Retinal pigment epithelial cell (primary cell): ENCODE measurements at regions not wholly inside any gene's neighbourhood (a gene's known extent, or its start where the extent isn't known, plus 50 kb on each side); places are given as distances from the start of the nearest gene placed in this dataset.

Experiments used
- DNase-seq: peaks from one replicate; pipeline ENCODE4 v3.0.0-alpha.2; 2010; ENCODE audit warnings: low read depth
- H3K4me3 ChIP-seq: 2 replicates; pipeline ENCODE4 v1.5.1; 2011; ENCODE audit warnings: mild to moderate bottlenecking, low read length, control low read depth, moderate library complexity
- CTCF ChIP-seq: conservative IDR thresholded peaks from 2 replicates; pipeline ENCODE4 v1.5.1; 2011; ENCODE audit warnings: low read depth, low read length, control low read depth, inconsistent platforms

GRCh38 chr6:99768166-99768565 lies 161.5 kb downstream of the PRDM13 start:
- H3K4me3 ChIP-seq, result no peak overlapping the region
- TF ChIP-seq CTCF, result no peak
- DNase-seq, result no peak

- no peak for TF ChIP-seq CTCF
- DNase-seq, result no peak
- H3K4me3 ChIP-seq, result no peak overlapping the region
Measured at GRCh38 chr6:99779631-99780555, 173.3 kb downstream of the PRDM13 start.

- DNase-seq, result no peak
- H3K4me3 ChIP-seq, result no peak overlapping the region
- TF ChIP-seq CTCF, result no peak
Measured at GRCh38 chr6:99780556-99780885, 173.9 kb downstream of the PRDM13 start.

- no peak overlapping the region for H3K4me3 ChIP-seq
- DNase-seq, result no peak
- TF ChIP-seq CTCF, result no peak
Measured at GRCh38 chr6:99789767-99790166, 183.1 kb downstream of the PRDM13 start.

GRCh38 chr6:99790679-99791078 lies 184.0 kb downstream of the PRDM13 start:
- TF ChIP-seq CTCF, result no peak
- no peak for DNase-seq
- H3K4me3 ChIP-seq, result no peak overlapping the region

GRCh38 chr6:99801805-99802204 lies 192.2 kb downstream of the MCHR2 start:
- no peak overlapping the region for H3K4me3 ChIP-seq
- TF ChIP-seq CTCF, result no peak
- no peak for DNase-seq

GRCh38 chr6:99802396-99803031 lies 191.5 kb downstream of the MCHR2 start:
- no peak overlapping the region for H3K4me3 ChIP-seq
- TF ChIP-seq CTCF, result peak; percentile 48
- DNase-seq, result peak; percentile 47
